ENCODE measurements at regions not wholly inside any gene's neighbourhood (a gene's known extent, or its start where the extent isn't known, plus 50 kb on each side); places are given as distances from the start of the nearest gene placed in this dataset.

- TF ChIP-seq SP1 (IDR thresholded peaks at IDR 0.05): no peak
- no peak for TF ChIP-seq FOXA1 (IDR thresholded peaks at IDR 0.05)
- no peak for TF ChIP-seq NFRKB (IDR thresholded peaks at IDR 0.05)
- no peak for TF ChIP-seq PKNOX1 (IDR thresholded peaks at IDR 0.05)
Measured at GRCh38 chr5:61905613-61906012, 400.4 kb upstream of the KIF2A start.
